ENCODE measurements at regions not wholly inside any gene's neighbourhood (a gene's known extent, or its start where the extent isn't known, plus 50 kb on each side); places are given as distances from the start of the nearest gene placed in this dataset. TPM values are rescaled to one million over a fixed set of nuclear protein-coding genes. Genes with fewer than 3 reads are reported as not detected.

Small RNA genes lying in the stretch of these regions (microRNA-seq; reads per million reads assigned to microRNA genes)
- gene AC133561.3 (ENCODE audit: insufficient read depth, insufficient read length): not detected
- not detected for gene AC133561.4 (ENCODE audit: insufficient read depth, insufficient read length)
- not detected for gene AC140658.4 (ENCODE audit: insufficient read depth, insufficient read length)

Small RNA genes lying in the stretch of these regions (small RNA-seq; reads per million reads assigned to genes)
- gene AC133561.3 (0 reads per million in 5 experiments), gene AC133561.4 (0 reads per million in 5 experiments), gene AC140658.4 (0 reads per million in 5 experiments)

Data from IMR-90 (cell line).